PC-9 (cell line): ENCODE measurements at regions not wholly inside any gene's neighbourhood (a gene's known extent, or its start where the extent isn't known, plus 50 kb on each side); places are given as distances from the start of the nearest gene placed in this dataset.

Experiments used
- BruUV-seq: library from RNA; stranded (reverse); fragments of 400-500 nt; replicated peaks from 2 replicates; lab custom pipeline; 2021; lab: Mats Ljungman, UMichigan
- CTCF ChIA-PET: fragments of 300-600 bp; sonication (Branson Sonifier 250); formaldehyde crosslinking; loops from one replicate; lab custom pipeline; 2022; ENCODE audit warnings: antibody characterized with exemption; lab: Charles Lee
- POLR2A ChIA-PET: fragments of 300-600 bp; sonication (Branson Sonifier 250); formaldehyde crosslinking; loops from one replicate; lab custom pipeline; 2022; ENCODE audit warnings: antibody characterized with exemption; ENCODE audit not compliant: unreplicated experiment; lab: Charles Lee
- DNase-seq, 2 experiments: peaks; one replicate each; pipeline versions ENCODE4 v3.0.0 to v3.0.0-alpha.2; 2015 to 2022; ENCODE audit warnings: mixed read lengths in 1 of 2
- H2AFZ ChIP-seq: fragments of 200-600 bp; sonication (generic); 2 replicates; pipeline ENCODE4 v1.8.1; 2017; ENCODE audit warnings: antibody characterized with exemption
- H3F3A ChIP-seq: fragments of 200-600 bp; sonication (generic); 2 replicates; pipeline ENCODE4 v1.8.1; 2017; ENCODE audit warnings: antibody characterized with exemption, mild to moderate bottlenecking, low read depth; ENCODE audit not compliant: insufficient read depth
- H3K27ac ChIP-seq: fragments of 200-600 bp; sonication (generic); 2 replicates; pipeline ENCODE4 v1.6.1; 2016; ENCODE audit warnings: mixed run types
- H3K27me3 ChIP-seq: fragments of 200-600 bp; sonication (generic); 2 replicates; pipeline ENCODE4 v1.6.1; 2016; ENCODE audit warnings: low read depth, mixed run types; ENCODE audit not compliant: insufficient read depth
- H3K36me3 ChIP-seq: fragments of 200-600 bp; sonication (generic); 2 replicates; pipeline ENCODE4 v1.6.1; 2016; ENCODE audit warnings: low read depth, mixed run types
- H3K4me1 ChIP-seq: fragments of 200-600 bp; sonication (generic); replicated peaks from 2 replicates; pipeline ENCODE4 v1.6.1; 2016; ENCODE audit warnings: mixed run types; ENCODE audit not compliant: insufficient read depth
- H3K4me2 ChIP-seq: fragments of 200-600 bp; sonication (generic); 2 replicates; pipeline ENCODE4 v1.6.1; 2017; ENCODE audit warnings: mixed run types
- H3K4me3 ChIP-seq: fragments of 200-600 bp; sonication (generic); 2 replicates; pipeline ENCODE4 v1.6.1; 2016; ENCODE audit warnings: mixed run types
- H3K79me2 ChIP-seq: fragments of 200-600 bp; sonication (generic); 2 replicates; pipeline ENCODE4 v1.6.1; 2017; ENCODE audit warnings: low read depth, mixed run types
- H3K9me2 ChIP-seq: fragments of 200-600 bp; sonication (generic); 2 replicates; pipeline ENCODE4 v1.8.1; 2017; ENCODE audit warnings: mild to moderate bottlenecking; ENCODE audit not compliant: insufficient read depth
- H3K9me3 ChIP-seq: fragments of 200-600 bp; sonication (generic); 2 replicates; pipeline ENCODE4 v1.8.1; 2016; ENCODE audit warnings: low read depth; ENCODE audit not compliant: insufficient read depth
- H4K20me1 ChIP-seq: fragments of 200-600 bp; sonication (generic); 2 replicates; pipeline ENCODE4 v1.8.1; 2017; ENCODE audit not compliant: insufficient read depth
- CTCF ChIP-seq: fragments of 200-600 bp; sonication (generic); conservative IDR thresholded peaks from 2 replicates; pipeline ENCODE4 v1.6.1; 2017; ENCODE audit warnings: mixed run types, antibody characterized with exemption, mild to moderate bottlenecking, moderate library complexity
- EZH2 ChIP-seq: fragments of 200-600 bp; sonication (generic); IDR thresholded peaks from 2 replicates; pipeline ENCODE4 v1.8.0; 2017; ENCODE audit warnings: antibody characterized with exemption, low read depth
- intact Hi-C: fragments of 100-400 bp; cut with micrococcal nuclease; formaldehyde crosslinking; loops from one replicate; pipeline ENCODE4 v1.10.0; 2022; ENCODE audit not compliant: unreplicated experiment

GRCh38 chr3:101931081-101931480 lies 81.8 kb downstream of the NFKBIZ start:
- Histone ChIP-seq H3K4me1 (peaks cover 6% of the 10 kb centered on the region; the same call in 1 of the 2 replicates), H3K79me2 (no peaks in the 10 kb centered on the region), H4K20me1 (no peaks in the 10 kb centered on the region), H3K27ac (no peak overlapping the region), H3K4me3 (no peak overlapping the region), H2AFZ (no peak overlapping the region), H3K36me3 (no peaks in the 10 kb centered on the region), H3F3A (no peaks in the 10 kb centered on the region; the same call in 1 of the 2 replicates), H3K27me3 (no peaks in the 10 kb centered on the region), H3K9me3 (no peaks in the 10 kb centered on the region), H3K4me2 (no peak overlapping the region), H3K9me2 (no peaks in the 10 kb centered on the region)
- POLR2A ChIA-PET: interaction anchor here (0.6 kb wide), 1 partner anchor 74 kb away, joined by 7 read pairs; no protein-coding TSS in a partner anchor
- intact Hi-C loops: no loop called here
- no TSS peak for BruUV-seq
- TF ChIP-seq CTCF (no peak; the same call in 1 of the 2 replicates), EZH2 (no peak)
- no peak for DNase-seq
- CTCF ChIA-PET: no interaction called here

GRCh38 chr3:101932326-101933068 lies 83.2 kb downstream of the NFKBIZ start:
- H3F3A ChIP-seq: no peaks in the 10 kb centered on the region
- H3K9me2 ChIP-seq: no peaks in the 10 kb centered on the region
- no peak overlapping the region for H3K27ac ChIP-seq
- peaks cover 8% of the 10 kb centered on the region; the same call in 1 of the 2 replicates for H3K9me3 ChIP-seq
- ChIA-PET POLR2A (interaction anchor here (0.5 to 0.6 kb wide), 2 partner anchors 52 to 420 kb away, joined by 6 read pairs; no protein-coding TSS in a partner anchor), CTCF (interaction anchor here (1.2 kb wide), 1 partner anchor 292 kb away, joined by 4 read pairs; no protein-coding TSS in a partner anchor)
- intact Hi-C loops: no loop called here
- H3K4me2 ChIP-seq: no peak overlapping the region
- DNase-seq: no peak
- H3K79me2 ChIP-seq: no peaks in the 10 kb centered on the region
- TF ChIP-seq CTCF: no peak
- no peak for TF ChIP-seq EZH2
- H3K4me1 ChIP-seq: peaks cover 12% of the 10 kb centered on the region
- H3K27me3 ChIP-seq: no peaks in the 10 kb centered on the region
- BruUV-seq: no TSS peak
- H4K20me1 ChIP-seq: no peaks in the 10 kb centered on the region
- no peaks in the 10 kb centered on the region for H3K36me3 ChIP-seq
- no peak overlapping the region for H2AFZ ChIP-seq
- H3K4me3 ChIP-seq: no peak overlapping the region

- intact Hi-C loops: loop anchor here (1.0 kb wide), 1 partner anchor 288 kb away; no protein-coding TSS in a partner anchor
- Histone ChIP-seq H3K27me3 (no peaks in the 10 kb centered on the region), H3F3A (no peaks in the 10 kb centered on the region), H2AFZ (peak overlapping the region; percentile 72), H3K4me3 (no peak overlapping the region), H3K9me3 (peaks cover 8% of the 10 kb centered on the region), H3K79me2 (no peaks in the 10 kb centered on the region), H3K4me1 (peaks cover 16% of the 10 kb centered on the region), H4K20me1 (no peaks in the 10 kb centered on the region), H3K27ac (peak overlapping the region; percentile 75), H3K9me2 (no peaks in the 10 kb centered on the region), H3K4me2 (peak overlapping the region; percentile 4; the same call in 1 of the 2 replicates), H3K36me3 (no peaks in the 10 kb centered on the region)
- POLR2A ChIA-PET: interaction anchor here (0.6 to 1.1 kb wide), 5 partner anchors 11 to 1168 kb away, joined by 3 to 12 read pairs (median 4); no protein-coding TSS in a partner anchor
- TSS peak; percentile 65 for BruUV-seq
- peak in 1 of 2 experiments; percentile 77 for DNase-seq
- TF ChIP-seq EZH2: no peak
- no peak for TF ChIP-seq CTCF
- CTCF ChIA-PET: interaction anchor here (0.7 kb wide), 1 partner anchor 35 kb away, joined by 5 read pairs; no protein-coding TSS in a partner anchor
Measured at GRCh38 chr3:101936419-101937356, 87.4 kb downstream of the NFKBIZ start.
